Astrocyte of the cerebellum (primary cell): ENCODE measurements at regions not wholly inside any gene's neighbourhood (a gene's known extent, or its start where the extent isn't known, plus 50 kb on each side); places are given as distances from the start of the nearest gene placed in this dataset.

ENCODE experiments used
- DNase-seq: peaks from one replicate; pipeline ENCODE4 v3.0.0-alpha.2; 2011; ENCODE audit warnings: low read depth
- H3K4me3 ChIP-seq: 2 replicates; pipeline ENCODE4 v1.5.1; 2011; ENCODE audit warnings: mild to moderate bottlenecking, low read depth, low read length, moderate library complexity
- in situ Hi-C: cut with HindIII; loops from 2 replicates; pipeline ENCODE4 v1.10.0; 2017; ENCODE audit warnings: low sequenced_read_pairs
- TF ChIP-seq, protein P1 (sequence below): IDR thresholded peaks from 2 replicates; pipeline ENCODE4 v1.5.1; 2012; ENCODE audit warnings: low read length, low read depth, moderate library complexity, mild to moderate bottlenecking; ENCODE audit errors: missing control alignments

DNA sequence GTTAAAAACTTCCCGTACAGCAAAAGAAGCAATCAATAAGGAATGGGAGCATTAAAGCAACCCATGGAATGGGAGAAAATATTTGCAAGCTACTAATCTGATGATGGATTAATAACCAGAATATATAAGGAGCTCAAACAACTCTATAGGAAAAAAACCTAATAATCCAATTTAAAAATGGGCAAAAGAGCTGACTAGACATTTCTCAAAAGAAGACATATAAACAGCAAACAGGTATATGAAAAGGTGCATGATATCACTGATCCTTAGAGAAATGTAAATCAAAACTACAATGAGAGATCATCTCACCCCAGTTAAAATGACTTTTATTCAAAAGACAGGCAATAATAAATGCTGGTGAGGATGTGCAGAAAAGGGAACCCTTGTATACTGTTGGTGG, 52.7 kb upstream of the POU1F1 start:
- no peak for DNase-seq
- in situ Hi-C loops = no loop called here
- TF ChIP-seq, protein P1, sequence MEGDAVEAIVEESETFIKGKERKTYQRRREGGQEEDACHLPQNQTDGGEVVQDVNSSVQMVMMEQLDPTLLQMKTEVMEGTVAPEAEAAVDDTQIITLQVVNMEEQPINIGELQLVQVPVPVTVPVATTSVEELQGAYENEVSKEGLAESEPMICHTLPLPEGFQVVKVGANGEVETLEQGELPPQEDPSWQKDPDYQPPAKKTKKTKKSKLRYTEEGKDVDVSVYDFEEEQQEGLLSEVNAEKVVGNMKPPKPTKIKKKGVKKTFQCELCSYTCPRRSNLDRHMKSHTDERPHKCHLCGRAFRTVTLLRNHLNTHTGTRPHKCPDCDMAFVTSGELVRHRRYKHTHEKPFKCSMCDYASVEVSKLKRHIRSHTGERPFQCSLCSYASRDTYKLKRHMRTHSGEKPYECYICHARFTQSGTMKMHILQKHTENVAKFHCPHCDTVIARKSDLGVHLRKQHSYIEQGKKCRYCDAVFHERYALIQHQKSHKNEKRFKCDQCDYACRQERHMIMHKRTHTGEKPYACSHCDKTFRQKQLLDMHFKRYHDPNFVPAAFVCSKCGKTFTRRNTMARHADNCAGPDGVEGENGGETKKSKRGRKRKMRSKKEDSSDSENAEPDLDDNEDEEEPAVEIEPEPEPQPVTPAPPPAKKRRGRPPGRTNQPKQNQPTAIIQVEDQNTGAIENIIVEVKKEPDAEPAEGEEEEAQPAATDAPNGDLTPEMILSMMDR = no peak
- no peak overlapping the region for H3K4me3 ChIP-seq
